ENCODE measurements at regions not wholly inside any gene's neighbourhood (a gene's known extent, or its start where the extent isn't known, plus 50 kb on each side); places are given as distances from the start of the nearest gene placed in this dataset.

DNA sequence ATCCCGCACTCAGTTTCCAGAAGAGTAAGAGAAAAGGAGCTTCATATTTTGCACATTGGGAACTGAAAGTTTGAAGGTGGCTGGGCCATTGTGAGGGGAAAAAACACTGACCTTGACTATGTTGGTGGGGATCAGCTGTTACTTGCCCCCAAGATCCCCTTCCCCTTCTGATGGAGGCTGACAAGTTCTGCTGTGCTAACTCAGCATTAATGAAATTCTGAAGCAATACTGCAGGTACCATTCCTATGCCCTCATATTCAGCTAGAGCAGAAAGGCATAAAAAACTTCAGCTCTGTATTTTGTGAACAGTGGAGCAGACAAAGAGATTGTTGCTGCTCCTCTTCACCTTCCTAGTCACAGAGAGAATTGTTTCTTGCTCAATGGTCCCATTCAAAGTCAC, 1013.8 kb upstream of the C9orf72 start:
- H3K4me2 ChIP-seq (ENCODE audit: control insufficient read depth, extremely low read depth, insufficient read depth, low read depth, low read length), result no peak overlapping the region
- no peak overlapping the region for H2AFZ ChIP-seq (ENCODE audit: control insufficient read depth, low read length)
- TF ChIP-seq CTCF (optimal IDR thresholded peaks at IDR 0.05 in 1 of 3, IDR thresholded peaks at IDR 0.05 in 1 of 3, conservative IDR thresholded peaks at IDR 0.05 in 1 of 3; ENCODE audit: extremely low read depth in 1 of 3, insufficient read depth in 2 of 3, low read length in 3 of 3), result no peak
- DNase-seq (ENCODE audit: low read depth, low spot score) (no peak), FAIRE-seq (no peak)
- no peaks in the 10 kb centered on the region for H3K9me3 ChIP-seq (ENCODE audit: control insufficient read depth, low read depth, low read length)
- no peak overlapping the region for H3K4me3 ChIP-seq (ENCODE audit: control insufficient read depth in 2 of 3, extremely low read depth in 1 of 3, insufficient read depth in 2 of 3, low read depth in 1 of 3, low read length in 3 of 3)
- dilution Hi-C loops (cut with MboI; ENCODE audit: extremely low pct_ligation_motif_present, low sequenced_read_pairs), result no loop called here
- no peaks in the 10 kb centered on the region for H4K20me1 ChIP-seq (ENCODE audit: control insufficient read depth, extremely low read depth, insufficient read depth, low read length)
- H3K9ac ChIP-seq (ENCODE audit: control insufficient read depth, extremely low read depth, insufficient read depth, low read length), result no peak overlapping the region
- no peaks in the 10 kb centered on the region for H3K79me2 ChIP-seq (ENCODE audit: control insufficient read depth, insufficient read depth, low read length)
- no peaks in the 10 kb centered on the region for H3K4me1 ChIP-seq (ENCODE audit: control insufficient read depth, extremely low read depth, insufficient read depth, low read length)
- no peak overlapping the region for H3K27ac ChIP-seq (ENCODE audit: control insufficient read depth, insufficient read depth, low read length)
- no peaks in the 10 kb centered on the region for H3K27me3 ChIP-seq (ENCODE audit: control insufficient read depth, extremely low read depth, insufficient read depth, low read length)
- no peaks in the 10 kb centered on the region for H3K9me1 ChIP-seq (ENCODE audit: control insufficient read depth, extremely low read depth, insufficient read depth, low read length)
- H3K36me3 ChIP-seq (ENCODE audit: control insufficient read depth in 2 of 2, extremely low read depth in 1 of 2, insufficient read depth in 2 of 2, low read length in 2 of 2), result no peaks in the 10 kb centered on the region

DNA sequence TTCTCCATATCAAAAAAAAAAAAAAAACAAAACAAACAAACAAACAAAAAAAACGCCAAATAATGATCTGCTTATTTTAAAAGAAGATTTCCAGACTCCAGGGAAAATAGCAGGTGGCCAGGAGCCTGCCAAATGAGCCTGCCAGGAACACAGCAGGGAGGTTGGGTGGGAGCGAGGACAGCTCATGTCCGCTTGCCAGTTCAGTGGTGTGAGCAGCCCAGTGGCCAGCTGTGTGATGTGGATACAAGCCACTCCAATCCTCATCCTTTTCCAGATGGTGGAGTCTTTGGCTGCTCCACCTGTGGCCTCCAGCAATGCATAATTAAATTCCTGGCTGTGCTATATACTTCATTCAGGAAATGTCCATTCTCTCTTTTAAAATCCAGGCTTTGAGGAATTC, 1025.1 kb upstream of the C9orf72 start:
- DNase-seq (ENCODE audit: low read depth, low spot score), result no peak
- Histone ChIP-seq H3K4me3 (ENCODE audit: control insufficient read depth in 2 of 3, extremely low read depth in 1 of 3, insufficient read depth in 2 of 3, low read depth in 1 of 3, low read length in 3 of 3) (no peak overlapping the region), H3K9ac (ENCODE audit: control insufficient read depth, extremely low read depth, insufficient read depth, low read length) (no peak overlapping the region), H3K79me2 (ENCODE audit: control insufficient read depth, insufficient read depth, low read length) (no peaks in the 10 kb centered on the region), H3K36me3 (ENCODE audit: control insufficient read depth in 2 of 2, extremely low read depth in 1 of 2, insufficient read depth in 2 of 2, low read length in 2 of 2) (no peaks in the 10 kb centered on the region), H4K20me1 (ENCODE audit: control insufficient read depth, extremely low read depth, insufficient read depth, low read length) (no peaks in the 10 kb centered on the region), H3K9me1 (ENCODE audit: control insufficient read depth, extremely low read depth, insufficient read depth, low read length) (no peaks in the 10 kb centered on the region), H3K27ac (ENCODE audit: control insufficient read depth, insufficient read depth, low read length) (no peak overlapping the region), H3K27me3 (ENCODE audit: control insufficient read depth, extremely low read depth, insufficient read depth, low read length) (no peaks in the 10 kb centered on the region), H3K4me2 (ENCODE audit: control insufficient read depth, extremely low read depth, insufficient read depth, low read depth, low read length) (no peak overlapping the region), H3K4me1 (ENCODE audit: control insufficient read depth, extremely low read depth, insufficient read depth, low read length) (no peaks in the 10 kb centered on the region), H2AFZ (ENCODE audit: control insufficient read depth, low read length) (no peak overlapping the region), H3K9me3 (ENCODE audit: control insufficient read depth, low read depth, low read length) (no peaks in the 10 kb centered on the region)
- FAIRE-seq, result no peak
- dilution Hi-C loops (cut with MboI; ENCODE audit: extremely low pct_ligation_motif_present, low sequenced_read_pairs), result no loop called here
- TF ChIP-seq EZH2 (IDR thresholded peaks at IDR 0.05; ENCODE audit: low read length), result no peak
- no peak for TF ChIP-seq CTCF (optimal IDR thresholded peaks at IDR 0.05 in 1 of 3, IDR thresholded peaks at IDR 0.05 in 1 of 3, conservative IDR thresholded peaks at IDR 0.05 in 1 of 3; ENCODE audit: extremely low read depth in 1 of 3, insufficient read depth in 2 of 3, low read length in 3 of 3)

Data from keratinocyte (primary cell).